H1 (cell line): ENCODE measurements at regions not wholly inside any gene's neighbourhood (a gene's known extent, or its start where the extent isn't known, plus 50 kb on each side); places are given as distances from the start of the nearest gene placed in this dataset.

ENCODE experiments used
- CBX8 ChIP-seq: fragments of 300-800, 300-1000 bp; sonication (generic); IDR thresholded peaks from 2 replicates; pipeline ENCODE4 v1.7.1; 2016; ENCODE audit warnings: low read depth, low read length, borderline replicate concordance
- CEBPB ChIP-seq: IDR thresholded peaks from 2 replicates; pipeline ENCODE4 v1.6.1; 2012; ENCODE audit warnings: low read depth, low read length
- CHD1 ChIP-seq: IDR thresholded peaks from 2 replicates; pipeline ENCODE4 v1.6.1; 2012; ENCODE audit warnings: low read depth, low read length, improper control_type of control experiment
- EP300 ChIP-seq, 2 experiments: IDR thresholded peaks; 1 replicate in 1 of 2; 2 replicates in 1 of 2; pipeline ENCODE4 v1.6.1; 2011 to 2012; ENCODE audit warnings: low read depth in 2 of 2, low read length in 2 of 2, mild to moderate bottlenecking in 2 of 2, borderline replicate concordance in 1 of 2, inconsistent platforms in 1 of 2, moderate library complexity in 1 of 2
- EZH2 ChIP-seq: fragments of 200-600 bp; sonication (generic); IDR thresholded peaks from 2 replicates; pipeline ENCODE4 v1.7.1; 2012; ENCODE audit warnings: low read depth, mild to moderate bottlenecking, moderate library complexity, low read length, inconsistent platforms; ENCODE audit not compliant: severe bottlenecking
- FOSL1 ChIP-seq: IDR thresholded peaks from 2 replicates; pipeline ENCODE4 v1.6.1; 2011; ENCODE audit warnings: mild to moderate bottlenecking, low read depth, low read length, moderate library complexity; ENCODE audit not compliant: insufficient read depth
- HDAC6 ChIP-seq: IDR thresholded peaks from one replicate; pipeline ENCODE4 v1.7.1; 2012; ENCODE audit warnings: low read depth, mild to moderate bottlenecking, inconsistent platforms, low read length, moderate library complexity
- JUND ChIP-seq: IDR thresholded peaks from 2 replicates; pipeline ENCODE4 v1.6.1; 2011; ENCODE audit warnings: mild to moderate bottlenecking, improper control_type of control experiment, low read length
- RXRA ChIP-seq: IDR thresholded peaks from 2 replicates; pipeline ENCODE4 v1.6.1; 2011; ENCODE audit warnings: low read depth, mild to moderate bottlenecking, low read length, moderate library complexity; ENCODE audit not compliant: insufficient read depth
- SP4 ChIP-seq: IDR thresholded peaks from 2 replicates; pipeline ENCODE4 v1.6.1; 2012; ENCODE audit warnings: low read length, inconsistent platforms
- TBP ChIP-seq: IDR thresholded peaks from 2 replicates; pipeline ENCODE4 v1.6.1; 2011; ENCODE audit warnings: low read depth, low read length, improper control_type of control experiment
- TF ChIP-seq, protein P1 (sequence below), 3 experiments: IDR thresholded peaks; 1 replicate in 2 of 3; 2 replicates in 1 of 3; pipeline versions ENCODE4 v1.5.1 to v1.6.1; 2011; ENCODE audit warnings: low read length in 3 of 3, mild to moderate bottlenecking in 3 of 3, inconsistent platforms in 2 of 3, low read depth in 1 of 3, moderate library complexity in 1 of 3; ENCODE audit not compliant: insufficient read depth in 1 of 3; ENCODE audit errors: control extremely low read depth in 1 of 3
- TF ChIP-seq, protein P2 (sequence below): IDR thresholded peaks from 2 replicates; pipeline ENCODE4 v1.6.1; 2011; ENCODE audit warnings: low read length, improper control_type of control experiment

DNA sequence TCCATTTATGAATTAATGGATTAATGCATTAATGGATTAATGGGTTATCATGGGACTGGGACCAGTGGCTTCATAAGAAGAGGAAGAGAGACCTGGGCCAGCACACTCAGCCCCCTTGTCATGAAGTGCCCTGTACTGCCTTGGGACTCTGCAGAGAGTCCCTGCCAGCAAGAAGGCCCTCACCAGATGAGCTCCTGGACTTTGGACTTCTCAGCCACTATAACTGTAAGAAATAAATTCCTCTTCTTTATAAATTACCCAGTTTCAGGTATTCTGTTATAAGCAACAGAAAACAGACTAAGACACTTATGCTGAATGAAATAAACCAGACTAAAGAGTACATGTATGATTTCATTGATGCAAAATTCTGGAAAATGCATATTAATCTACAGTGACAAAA, 119.4 kb upstream of the MSX1 start:
- TF ChIP-seq FOSL1 (no peak), JUND (no peak), CBX8 (no peak), TBP (no peak), CEBPB (no peak), EP300 (IDR thresholded peaks at IDR 0.05; ENCODE audit: borderline replicate concordance in 1 of 2, low read depth in 2 of 2, low read length in 2 of 2) (no peak), EZH2 (no peak), SP4 (no peak), HDAC6 (no peak), RXRA (no peak), CHD1 (no peak)
- TF ChIP-seq, protein P1, sequence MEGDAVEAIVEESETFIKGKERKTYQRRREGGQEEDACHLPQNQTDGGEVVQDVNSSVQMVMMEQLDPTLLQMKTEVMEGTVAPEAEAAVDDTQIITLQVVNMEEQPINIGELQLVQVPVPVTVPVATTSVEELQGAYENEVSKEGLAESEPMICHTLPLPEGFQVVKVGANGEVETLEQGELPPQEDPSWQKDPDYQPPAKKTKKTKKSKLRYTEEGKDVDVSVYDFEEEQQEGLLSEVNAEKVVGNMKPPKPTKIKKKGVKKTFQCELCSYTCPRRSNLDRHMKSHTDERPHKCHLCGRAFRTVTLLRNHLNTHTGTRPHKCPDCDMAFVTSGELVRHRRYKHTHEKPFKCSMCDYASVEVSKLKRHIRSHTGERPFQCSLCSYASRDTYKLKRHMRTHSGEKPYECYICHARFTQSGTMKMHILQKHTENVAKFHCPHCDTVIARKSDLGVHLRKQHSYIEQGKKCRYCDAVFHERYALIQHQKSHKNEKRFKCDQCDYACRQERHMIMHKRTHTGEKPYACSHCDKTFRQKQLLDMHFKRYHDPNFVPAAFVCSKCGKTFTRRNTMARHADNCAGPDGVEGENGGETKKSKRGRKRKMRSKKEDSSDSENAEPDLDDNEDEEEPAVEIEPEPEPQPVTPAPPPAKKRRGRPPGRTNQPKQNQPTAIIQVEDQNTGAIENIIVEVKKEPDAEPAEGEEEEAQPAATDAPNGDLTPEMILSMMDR (IDR thresholded peaks at IDR 0.05; ENCODE audit: control extremely low read depth in 1 of 3, insufficient read depth in 1 of 3, low read depth in 1 of 3, low read length in 3 of 3): no peak
- TF ChIP-seq, protein P2, sequence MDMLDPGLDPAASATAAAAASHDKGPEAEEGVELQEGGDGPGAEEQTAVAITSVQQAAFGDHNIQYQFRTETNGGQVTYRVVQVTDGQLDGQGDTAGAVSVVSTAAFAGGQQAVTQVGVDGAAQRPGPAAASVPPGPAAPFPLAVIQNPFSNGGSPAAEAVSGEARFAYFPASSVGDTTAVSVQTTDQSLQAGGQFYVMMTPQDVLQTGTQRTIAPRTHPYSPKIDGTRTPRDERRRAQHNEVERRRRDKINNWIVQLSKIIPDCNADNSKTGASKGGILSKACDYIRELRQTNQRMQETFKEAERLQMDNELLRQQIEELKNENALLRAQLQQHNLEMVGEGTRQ: no peak
